ENCODE measurements at regions not wholly inside any gene's neighbourhood (a gene's known extent, or its start where the extent isn't known, plus 50 kb on each side); places are given as distances from the start of the nearest gene placed in this dataset.
"Not testable (repeated sequence)": the region's sequence is repeated elsewhere in the genome, so short reads cannot be mapped to it uniquely, and the experiment has no call there.

GRCh38 chr2:160828076-160828475 is 332.2 kb upstream of the TANK start:
- Histone ChIP-seq H3K9ac (ENCODE audit: low read length) (no peak overlapping the region), H3K9me3 (ENCODE audit: insufficient read depth, low read depth, low read length) (peaks cover 9% of the 10 kb centered on the region), H2AFZ (ENCODE audit: low read depth, low read length) (no peak overlapping the region), H4K20me1 (ENCODE audit: insufficient read depth, low read length) (no peaks in the 10 kb centered on the region), H3K36me3 (ENCODE audit: insufficient read depth, low read length) (no peaks in the 10 kb centered on the region), H3K27ac (ENCODE audit: low read depth, low read length) (no peak overlapping the region), H3K4me3 (ENCODE audit: insufficient read depth, low read depth, low read length) (no peak overlapping the region), H3K4me1 (ENCODE audit: insufficient read depth, low read length) (no peaks in the 10 kb centered on the region), H3K79me2 (ENCODE audit: insufficient read depth, low read length) (no peaks in the 10 kb centered on the region), H3K4me2 (ENCODE audit: low read length) (no peak overlapping the region), H3K27me3 (ENCODE audit: insufficient read depth, low read length) (peaks cover 2% of the 10 kb centered on the region)
- H3K4me1 Mint-ChIP-seq (ENCODE audit: low read depth, unreplicated experiment), result no peaks in the 10 kb centered on the region
- no peak for DNase-seq (ENCODE audit: low read depth)
- no peak overlapping the region for H3K4me3 Mint-ChIP-seq (ENCODE audit: unreplicated experiment)
- H3K9me3 Mint-ChIP-seq (ENCODE audit: unreplicated experiment), result peaks cover 24% of the 10 kb centered on the region
- H3K27ac Mint-ChIP-seq (ENCODE audit: unreplicated experiment), result no peak overlapping the region
- H3K36me3 Mint-ChIP-seq (ENCODE audit: low read depth, unreplicated experiment), result peaks cover 1% of the 10 kb centered on the region
- FAIRE-seq, result no peak
- peaks cover 4% of the 10 kb centered on the region for H3K27me3 Mint-ChIP-seq (ENCODE audit: low read depth, unreplicated experiment)
- TF ChIP-seq EZH2 (IDR thresholded peaks at IDR 0.05; ENCODE audit: insufficient read depth, low read length), result no peak
- TF ChIP-seq, protein P1, sequence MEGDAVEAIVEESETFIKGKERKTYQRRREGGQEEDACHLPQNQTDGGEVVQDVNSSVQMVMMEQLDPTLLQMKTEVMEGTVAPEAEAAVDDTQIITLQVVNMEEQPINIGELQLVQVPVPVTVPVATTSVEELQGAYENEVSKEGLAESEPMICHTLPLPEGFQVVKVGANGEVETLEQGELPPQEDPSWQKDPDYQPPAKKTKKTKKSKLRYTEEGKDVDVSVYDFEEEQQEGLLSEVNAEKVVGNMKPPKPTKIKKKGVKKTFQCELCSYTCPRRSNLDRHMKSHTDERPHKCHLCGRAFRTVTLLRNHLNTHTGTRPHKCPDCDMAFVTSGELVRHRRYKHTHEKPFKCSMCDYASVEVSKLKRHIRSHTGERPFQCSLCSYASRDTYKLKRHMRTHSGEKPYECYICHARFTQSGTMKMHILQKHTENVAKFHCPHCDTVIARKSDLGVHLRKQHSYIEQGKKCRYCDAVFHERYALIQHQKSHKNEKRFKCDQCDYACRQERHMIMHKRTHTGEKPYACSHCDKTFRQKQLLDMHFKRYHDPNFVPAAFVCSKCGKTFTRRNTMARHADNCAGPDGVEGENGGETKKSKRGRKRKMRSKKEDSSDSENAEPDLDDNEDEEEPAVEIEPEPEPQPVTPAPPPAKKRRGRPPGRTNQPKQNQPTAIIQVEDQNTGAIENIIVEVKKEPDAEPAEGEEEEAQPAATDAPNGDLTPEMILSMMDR (IDR thresholded peaks at IDR 0.05; ENCODE audit: insufficient read depth, low read depth, low read length), result no peak

GRCh38 chr2:160832381-160832780 is 327.8 kb upstream of the TANK start:
- not testable (repeated sequence) for FAIRE-seq; H3K27me3 ChIP-seq (ENCODE audit: insufficient read depth, low read length); H3K27ac ChIP-seq (ENCODE audit: low read depth, low read length); H3K27ac Mint-ChIP-seq (ENCODE audit: unreplicated experiment); H3K9me3 ChIP-seq (ENCODE audit: insufficient read depth, low read depth, low read length); H3K4me2 ChIP-seq (ENCODE audit: low read length); H3K9ac ChIP-seq (ENCODE audit: low read length); H4K20me1 ChIP-seq (ENCODE audit: insufficient read depth, low read length); H3K9me3 Mint-ChIP-seq (ENCODE audit: unreplicated experiment); H3K27me3 Mint-ChIP-seq (ENCODE audit: low read depth, unreplicated experiment); H3K4me3 Mint-ChIP-seq (ENCODE audit: unreplicated experiment); H3K36me3 Mint-ChIP-seq (ENCODE audit: low read depth, unreplicated experiment); DNase-seq (ENCODE audit: low read depth); H3K4me3 ChIP-seq (ENCODE audit: insufficient read depth, low read depth, low read length); H3K79me2 ChIP-seq (ENCODE audit: insufficient read depth, low read length); H2AFZ ChIP-seq (ENCODE audit: low read depth, low read length); H3K36me3 ChIP-seq (ENCODE audit: insufficient read depth, low read length)
- peaks cover 16% of the 10 kb centered on the region for H3K4me1 Mint-ChIP-seq (ENCODE audit: low read depth, unreplicated experiment)
- H3K4me1 ChIP-seq (ENCODE audit: insufficient read depth, low read length), result peaks cover 13% of the 10 kb centered on the region

GRCh38 chr2:160835166-160835565 is 325.1 kb upstream of the TANK start:
- DNase-seq (ENCODE audit: low read depth) (no peak), FAIRE-seq (no peak)
- no peaks in the 10 kb centered on the region for H4K20me1 ChIP-seq (ENCODE audit: insufficient read depth, low read length)
- no peak overlapping the region for H3K27ac ChIP-seq (ENCODE audit: low read depth, low read length)
- Mint-ChIP-seq H3K9me3 (ENCODE audit: unreplicated experiment) (no peaks in the 10 kb centered on the region), H3K27me3 (ENCODE audit: low read depth, unreplicated experiment) (no peaks in the 10 kb centered on the region), H3K27ac (ENCODE audit: unreplicated experiment) (no peak overlapping the region), H3K36me3 (ENCODE audit: low read depth, unreplicated experiment) (no peaks in the 10 kb centered on the region), H3K4me1 (ENCODE audit: low read depth, unreplicated experiment) (peaks cover 28% of the 10 kb centered on the region), H3K4me3 (ENCODE audit: unreplicated experiment) (no peak overlapping the region)
- H3K9me3 ChIP-seq (ENCODE audit: insufficient read depth, low read depth, low read length), result no peaks in the 10 kb centered on the region
- no peak overlapping the region for H3K4me3 ChIP-seq (ENCODE audit: insufficient read depth, low read depth, low read length)
- no peaks in the 10 kb centered on the region for H3K27me3 ChIP-seq (ENCODE audit: insufficient read depth, low read length)
- H3K79me2 ChIP-seq (ENCODE audit: insufficient read depth, low read length), result no peaks in the 10 kb centered on the region
- TF ChIP-seq, protein P1 (IDR thresholded peaks at IDR 0.05; ENCODE audit: insufficient read depth, low read depth, low read length), result no peak
- TF ChIP-seq EZH2 (IDR thresholded peaks at IDR 0.05; ENCODE audit: insufficient read depth, low read length), result no peak
- H3K9ac ChIP-seq (ENCODE audit: low read length), result no peak overlapping the region
- no peaks in the 10 kb centered on the region for H3K36me3 ChIP-seq (ENCODE audit: insufficient read depth, low read length)
- no peak overlapping the region for H3K4me2 ChIP-seq (ENCODE audit: low read length)
- no peak overlapping the region for H2AFZ ChIP-seq (ENCODE audit: low read depth, low read length)
- H3K4me1 ChIP-seq (ENCODE audit: insufficient read depth, low read length), result peaks cover 16% of the 10 kb centered on the region

All from astrocyte (in vitro differentiated cells and primary cell).